GM18873 (cell line): ENCODE measurements at regions not wholly inside any gene's neighbourhood (a gene's known extent, or its start where the extent isn't known, plus 50 kb on each side); places are given as distances from the start of the nearest gene placed in this dataset.
"Not testable (repeated sequence)": the region's sequence is repeated elsewhere in the genome, so short reads cannot be mapped to it uniquely, and the experiment has no call there.

ENCODE experiments used
- ATAC-seq: cut with Tn5 transposase; IDR thresholded peaks from one replicate; pipeline ENCODE4 v1.9.1; 2021; ENCODE audit warnings: mild to moderate bottlenecking, moderate library complexity, moderate number of reproducible peaks; ENCODE audit not compliant: unreplicated experiment, low FRiP score

GRCh38 chrX:114097427-114097826 is 486.5 kb upstream of the HTR2C start:
- ATAC-seq = no peak

- ATAC-seq = no peak
These were observed 488.1 kb upstream of the HTR2C start for GRCh38 chrX:114095789-114096188.

- no peak for ATAC-seq
These were observed 496.3 kb upstream of the HTR2C start for GRCh38 chrX:114087543-114087942.

- ATAC-seq = no peak
These were observed 506.1 kb upstream of the HTR2C start for GRCh38 chrX:114077773-114078172.

GRCh38 chrX:114075073-114075673 is 508.7 kb upstream of the HTR2C start:
- no peak for ATAC-seq

GRCh38 chrX:114073926-114074325 is 510.0 kb upstream of the HTR2C start:
- no peak for ATAC-seq

GRCh38 chrX:114071412-114071811 is 512.5 kb upstream of the HTR2C start:
- ATAC-seq = no peak

GRCh38 chrX:114065577-114066223 is 518.2 kb upstream of the HTR2C start:
- ATAC-seq = no peak

- ATAC-seq = no peak
These were observed 522.7 kb upstream of the HTR2C start for GRCh38 chrX:114061226-114061625.

GRCh38 chrX:114058988-114059418 is 524.9 kb upstream of the HTR2C start:
- no peak for ATAC-seq

GRCh38 chrX:114057422-114057821 is 526.5 kb upstream of the HTR2C start:
- ATAC-seq = not testable (repeated sequence)

GRCh38 chrX:114051667-114052315 is 532.1 kb upstream of the HTR2C start:
- no peak for ATAC-seq

GRCh38 chrX:114050075-114050796 is 533.6 kb upstream of the HTR2C start:
- ATAC-seq = no peak

GRCh38 chrX:114049063-114049462 is 534.8 kb upstream of the HTR2C start:
- no peak for ATAC-seq

GRCh38 chrX:114047558-114047957 is 536.3 kb upstream of the HTR2C start:
- no peak for ATAC-seq

GRCh38 chrX:114046695-114047279 is 537.1 kb upstream of the HTR2C start:
- ATAC-seq = no peak

- not testable (repeated sequence) for ATAC-seq
These were observed 542.4 kb upstream of the HTR2C start for GRCh38 chrX:114041470-114041869.

GRCh38 chrX:114040661-114041269 is 543.1 kb upstream of the HTR2C start:
- ATAC-seq = not testable (repeated sequence)

- ATAC-seq = not testable (repeated sequence)
These were observed 543.8 kb upstream of the HTR2C start for GRCh38 chrX:114040111-114040510.

- no peak for ATAC-seq
These were observed 545.5 kb upstream of the HTR2C start for GRCh38 chrX:114038358-114038757.
